PFSK-1 (cell line): ENCODE measurements at regions not wholly inside any gene's neighbourhood (a gene's known extent, or its start where the extent isn't known, plus 50 kb on each side); places are given as distances from the start of the nearest gene placed in this dataset.

Experiments used
- FOXP2 ChIP-seq: optimal IDR thresholded peaks from 2 replicates; pipeline ENCODE3; 2011; ENCODE audit warnings: borderline replicate concordance, control low read depth, inconsistent platforms; ENCODE audit not compliant: insufficient read depth; ENCODE audit errors: extremely low read length, extremely low read depth
- POLR2AphosphoS5 ChIP-seq: IDR thresholded peaks from 2 replicates; pipeline ENCODE4 v1.6.1; 2012; ENCODE audit warnings: low read depth, mild to moderate bottlenecking, control low read depth, low read length, moderate library complexity
- SIN3A ChIP-seq: IDR thresholded peaks from 2 replicates; pipeline ENCODE4 v1.6.1; 2012; ENCODE audit warnings: mild to moderate bottlenecking, low read length, moderate library complexity, borderline replicate concordance; ENCODE audit not compliant: insufficient read depth
- TAF1 ChIP-seq: IDR thresholded peaks from 2 replicates; pipeline ENCODE4 v1.6.1; 2012; ENCODE audit warnings: low read length, control low read depth, borderline replicate concordance; ENCODE audit not compliant: insufficient read depth
- TF ChIP-seq, protein P1 (sequence below), 2 experiments: IDR thresholded peaks; 2 replicates each; pipeline versions ENCODE4 v1.6.1 to v1.8.0; 2011 to 2012; ENCODE audit warnings: low read depth in 2 of 2, low read length in 2 of 2, control low read depth in 1 of 2, inconsistent platforms in 1 of 2, mild to moderate bottlenecking in 1 of 2, moderate library complexity in 1 of 2; ENCODE audit not compliant: insufficient read depth in 1 of 2

DNA sequence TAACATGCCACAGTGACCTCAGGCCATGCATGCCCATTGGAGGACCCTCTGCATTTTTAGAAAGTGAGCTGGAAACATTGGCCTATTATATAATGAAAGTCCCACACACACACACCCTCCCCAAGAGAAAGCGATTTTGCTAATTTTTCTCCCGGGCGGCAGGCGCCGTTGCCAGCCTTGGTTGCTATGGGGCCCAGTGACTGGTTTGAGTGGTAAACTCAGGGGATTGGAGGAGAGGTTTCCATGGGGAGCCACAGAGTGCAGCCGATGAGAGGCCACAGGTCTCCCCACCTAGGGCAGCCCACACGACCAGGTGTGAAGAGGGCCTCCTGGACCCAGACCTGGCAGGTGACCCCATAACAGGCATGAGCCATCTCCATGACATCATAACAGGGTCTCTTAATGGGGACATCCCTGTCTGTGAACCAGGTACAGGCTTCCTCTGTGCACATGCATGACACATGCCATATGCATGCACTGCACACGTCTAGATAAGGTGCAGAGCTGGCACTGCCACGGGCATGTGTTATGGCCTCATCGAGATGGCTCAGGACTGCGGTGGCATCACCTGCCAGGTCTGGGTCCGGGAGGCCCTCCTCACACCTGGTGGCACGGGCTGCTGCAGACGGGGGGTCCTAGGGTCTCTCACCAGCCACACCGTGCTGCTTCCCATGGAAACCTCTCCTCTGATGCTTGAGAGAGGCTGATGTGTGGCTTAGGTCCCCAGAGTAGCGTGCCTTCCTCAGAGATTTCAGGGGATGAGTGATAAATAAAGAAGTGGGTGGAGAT lies 144.1 kb downstream of the RBFOX3 start:
- TF ChIP-seq SIN3A (no peak), FOXP2 (no peak), POLR2AphosphoS5 (no peak), TAF1 (no peak)
- TF ChIP-seq, protein P1, sequence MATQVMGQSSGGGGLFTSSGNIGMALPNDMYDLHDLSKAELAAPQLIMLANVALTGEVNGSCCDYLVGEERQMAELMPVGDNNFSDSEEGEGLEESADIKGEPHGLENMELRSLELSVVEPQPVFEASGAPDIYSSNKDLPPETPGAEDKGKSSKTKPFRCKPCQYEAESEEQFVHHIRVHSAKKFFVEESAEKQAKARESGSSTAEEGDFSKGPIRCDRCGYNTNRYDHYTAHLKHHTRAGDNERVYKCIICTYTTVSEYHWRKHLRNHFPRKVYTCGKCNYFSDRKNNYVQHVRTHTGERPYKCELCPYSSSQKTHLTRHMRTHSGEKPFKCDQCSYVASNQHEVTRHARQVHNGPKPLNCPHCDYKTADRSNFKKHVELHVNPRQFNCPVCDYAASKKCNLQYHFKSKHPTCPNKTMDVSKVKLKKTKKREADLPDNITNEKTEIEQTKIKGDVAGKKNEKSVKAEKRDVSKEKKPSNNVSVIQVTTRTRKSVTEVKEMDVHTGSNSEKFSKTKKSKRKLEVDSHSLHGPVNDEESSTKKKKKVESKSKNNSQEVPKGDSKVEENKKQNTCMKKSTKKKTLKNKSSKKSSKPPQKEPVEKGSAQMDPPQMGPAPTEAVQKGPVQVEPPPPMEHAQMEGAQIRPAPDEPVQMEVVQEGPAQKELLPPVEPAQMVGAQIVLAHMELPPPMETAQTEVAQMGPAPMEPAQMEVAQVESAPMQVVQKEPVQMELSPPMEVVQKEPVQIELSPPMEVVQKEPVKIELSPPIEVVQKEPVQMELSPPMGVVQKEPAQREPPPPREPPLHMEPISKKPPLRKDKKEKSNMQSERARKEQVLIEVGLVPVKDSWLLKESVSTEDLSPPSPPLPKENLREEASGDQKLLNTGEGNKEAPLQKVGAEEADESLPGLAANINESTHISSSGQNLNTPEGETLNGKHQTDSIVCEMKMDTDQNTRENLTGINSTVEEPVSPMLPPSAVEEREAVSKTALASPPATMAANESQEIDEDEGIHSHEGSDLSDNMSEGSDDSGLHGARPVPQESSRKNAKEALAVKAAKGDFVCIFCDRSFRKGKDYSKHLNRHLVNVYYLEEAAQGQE (IDR thresholded peaks at IDR 0.05; ENCODE audit: insufficient read depth in 1 of 2, low read depth in 2 of 2, low read length in 2 of 2) = no peak

DNA sequence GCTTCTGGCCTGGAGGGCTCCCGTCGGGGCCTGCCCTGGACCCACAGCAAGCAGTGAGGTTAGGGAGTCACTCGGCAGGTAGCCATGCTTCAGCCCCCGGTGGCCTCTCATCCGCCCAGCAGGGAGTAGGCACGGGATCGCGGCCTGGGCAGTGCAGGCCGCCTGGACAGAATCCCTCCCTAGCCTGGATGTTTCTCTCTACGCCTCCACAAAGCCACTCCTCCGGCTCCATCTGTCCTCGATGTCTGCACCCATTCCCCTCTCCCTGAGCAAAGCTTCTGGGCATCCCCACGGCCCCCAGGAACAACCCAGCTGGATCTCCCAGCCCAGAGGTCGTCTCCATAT lies 145.2 kb downstream of the RBFOX3 start:
- TF ChIP-seq TAF1 = no peak
- TF ChIP-seq, protein P1 (IDR thresholded peaks at IDR 0.05; ENCODE audit: insufficient read depth in 1 of 2, low read depth in 2 of 2, low read length in 2 of 2) = no peak
- TF ChIP-seq FOXP2 = no peak
- no peak for TF ChIP-seq SIN3A
- TF ChIP-seq POLR2AphosphoS5 = no peak

DNA sequence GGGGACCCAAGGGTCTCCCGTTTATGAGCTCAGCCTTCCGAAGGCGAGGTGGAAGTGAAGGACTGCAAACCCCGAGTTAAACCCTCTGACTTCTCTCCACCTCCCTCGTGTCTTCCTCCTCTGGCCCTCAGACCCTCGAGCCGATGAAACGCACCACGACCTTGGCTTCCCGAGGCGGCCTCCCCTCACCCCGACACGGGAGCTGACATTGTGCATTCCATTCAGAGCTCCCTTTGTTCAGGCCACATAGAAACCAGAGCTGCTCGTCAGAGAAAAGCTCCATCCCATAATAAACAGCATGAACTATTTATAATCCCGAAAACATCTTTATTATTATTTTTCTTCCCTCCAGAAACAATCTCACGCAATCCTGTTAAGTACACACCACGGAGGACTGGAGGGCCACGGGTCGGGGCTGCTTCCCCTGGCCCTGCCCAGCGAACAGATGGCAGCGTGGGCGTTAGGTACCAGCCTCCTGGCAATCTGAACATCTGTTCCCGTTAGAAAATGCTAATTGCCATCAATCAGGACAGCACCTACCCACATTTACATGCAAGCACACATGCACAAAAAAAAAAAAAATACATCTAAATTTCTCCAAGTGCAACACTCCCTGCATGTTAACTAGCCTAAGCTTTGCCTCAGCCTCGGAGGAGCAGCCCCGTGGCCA lies 145.7 kb downstream of the RBFOX3 start:
- TF ChIP-seq, protein P1 (IDR thresholded peaks at IDR 0.05; ENCODE audit: insufficient read depth in 1 of 2, low read depth in 2 of 2, low read length in 2 of 2) = no peak
- TF ChIP-seq SIN3A = no peak
- TF ChIP-seq POLR2AphosphoS5 = no peak
- TF ChIP-seq FOXP2 = no peak
- TF ChIP-seq TAF1 = no peak

DNA sequence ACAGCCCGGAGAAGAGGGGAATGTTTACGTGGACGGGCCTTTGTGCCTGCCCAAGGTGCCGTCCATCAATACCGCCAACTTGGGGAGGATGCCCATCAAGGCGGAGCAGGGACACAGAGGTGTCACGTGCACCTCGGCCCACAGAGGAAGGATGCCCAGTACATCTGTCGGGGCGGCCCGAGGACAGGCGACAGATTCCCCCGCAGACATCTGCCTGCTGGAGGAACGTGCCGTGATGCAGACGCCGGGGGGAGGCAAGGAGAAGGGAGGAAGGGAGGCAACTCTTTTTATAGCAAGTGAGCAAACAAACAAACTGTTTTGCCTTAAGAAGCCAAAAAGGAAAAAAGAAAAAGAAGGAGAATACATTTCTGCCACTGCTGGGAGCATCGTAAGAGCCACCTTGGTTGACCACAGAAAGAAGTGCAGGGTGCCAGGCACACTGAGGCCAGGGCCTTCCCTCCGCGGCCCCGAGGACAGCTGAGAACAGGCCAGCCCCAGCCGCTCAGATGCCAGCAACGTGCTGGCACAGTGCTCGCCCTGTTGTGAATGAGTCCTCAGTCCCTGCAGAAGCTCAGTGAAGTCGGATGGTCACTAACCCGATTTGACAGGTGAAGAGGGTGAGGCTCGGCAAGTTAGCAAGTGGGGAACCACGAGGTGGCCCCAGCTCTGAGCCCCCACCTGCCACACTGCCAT lies 146.4 kb downstream of the RBFOX3 start:
- no peak for TF ChIP-seq SIN3A
- no peak for TF ChIP-seq POLR2AphosphoS5
- TF ChIP-seq, protein P1 (IDR thresholded peaks at IDR 0.05; ENCODE audit: insufficient read depth in 1 of 2, low read depth in 2 of 2, low read length in 2 of 2) = no peak
- no peak for TF ChIP-seq TAF1
- TF ChIP-seq FOXP2 = no peak
